Colonic mucosa (tissue), 4 donors: ENCODE measurements at regions not wholly inside any gene's neighbourhood (a gene's known extent, or its start where the extent isn't known, plus 50 kb on each side); places are given as distances from the start of the nearest gene placed in this dataset.

ENCODE experiments used
- DNase-seq: peaks from one replicate; pipeline ENCODE4 v3.0.0-alpha.2; 2020
- H3K27ac ChIP-seq: fragments of 200-600 bp; one replicate; pipeline ENCODE4 v1.8.0; 2021
- H3K27me3 ChIP-seq: fragments of 200-600 bp; one replicate; pipeline ENCODE4 v1.8.0; 2021
- H3K36me3 ChIP-seq: fragments of 200-600 bp; one replicate; pipeline ENCODE4 v1.8.0; 2021
- H3K4me1 ChIP-seq: fragments of 200-600 bp; one replicate; pipeline ENCODE4 v1.8.0; 2021; ENCODE audit warnings: mild to moderate bottlenecking
- H3K4me3 ChIP-seq: fragments of 200-600 bp; one replicate; pipeline ENCODE4 v1.8.0; 2021
- H3K9ac ChIP-seq, 2 donors: one replicate each; pipeline ENCODE4 v1.7.0; 2013; ENCODE audit warnings: control low read depth in 2 of 2, low read depth in 2 of 2, low read length in 2 of 2
- H3K9me3 ChIP-seq: fragments of 200-600 bp; one replicate; pipeline ENCODE4 v1.8.0; 2021
- intact Hi-C: fragments of 100-400 bp; cut with DNase I; formaldehyde crosslinking; loops from one replicate; pipeline ENCODE4 v1.14.1; 2022
- TF ChIP-seq, protein P1 (sequence below): fragments of 200-600 bp; IDR thresholded peaks from one replicate; pipeline ENCODE4 v1.8.0; 2022; ENCODE audit warnings: antibody characterized with exemption, mild to moderate bottlenecking
- donor health status: healthy.
- donor health status: DM: no; HTN: no; CAD: no.
- donor health status: DM: no; HTN: no; CAD: no.

GRCh38 chr2:4673025-4673489, 969.7 kb downstream of the DCDC2C start:
- Histone ChIP-seq H3K4me1 (no peaks in the 10 kb centered on the region), H3K4me3 (no peak overlapping the region), H3K27ac (no peak overlapping the region), H3K9me3 (no peaks in the 10 kb centered on the region), H3K9ac (no peak overlapping the region), H3K27me3 (no peaks in the 10 kb centered on the region), H3K36me3 (no peaks in the 10 kb centered on the region)
- TF ChIP-seq, protein P1, sequence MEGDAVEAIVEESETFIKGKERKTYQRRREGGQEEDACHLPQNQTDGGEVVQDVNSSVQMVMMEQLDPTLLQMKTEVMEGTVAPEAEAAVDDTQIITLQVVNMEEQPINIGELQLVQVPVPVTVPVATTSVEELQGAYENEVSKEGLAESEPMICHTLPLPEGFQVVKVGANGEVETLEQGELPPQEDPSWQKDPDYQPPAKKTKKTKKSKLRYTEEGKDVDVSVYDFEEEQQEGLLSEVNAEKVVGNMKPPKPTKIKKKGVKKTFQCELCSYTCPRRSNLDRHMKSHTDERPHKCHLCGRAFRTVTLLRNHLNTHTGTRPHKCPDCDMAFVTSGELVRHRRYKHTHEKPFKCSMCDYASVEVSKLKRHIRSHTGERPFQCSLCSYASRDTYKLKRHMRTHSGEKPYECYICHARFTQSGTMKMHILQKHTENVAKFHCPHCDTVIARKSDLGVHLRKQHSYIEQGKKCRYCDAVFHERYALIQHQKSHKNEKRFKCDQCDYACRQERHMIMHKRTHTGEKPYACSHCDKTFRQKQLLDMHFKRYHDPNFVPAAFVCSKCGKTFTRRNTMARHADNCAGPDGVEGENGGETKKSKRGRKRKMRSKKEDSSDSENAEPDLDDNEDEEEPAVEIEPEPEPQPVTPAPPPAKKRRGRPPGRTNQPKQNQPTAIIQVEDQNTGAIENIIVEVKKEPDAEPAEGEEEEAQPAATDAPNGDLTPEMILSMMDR: no peak
- intact Hi-C loops: no loop called here
- no peak for DNase-seq

- no peaks in the 10 kb centered on the region for H3K27me3 ChIP-seq
- intact Hi-C loops: no loop called here
- DNase-seq: no peak
- H3K27ac ChIP-seq: no peak overlapping the region
- no peak overlapping the region for H3K9ac ChIP-seq
- TF ChIP-seq, protein P1: no peak
- H3K36me3 ChIP-seq: no peaks in the 10 kb centered on the region
- no peak overlapping the region for H3K4me3 ChIP-seq
- no peaks in the 10 kb centered on the region for H3K4me1 ChIP-seq
- H3K9me3 ChIP-seq: no peaks in the 10 kb centered on the region
These were observed 970.6 kb downstream of the DCDC2C start for GRCh38 chr2:4674007-4674406.

DNA sequence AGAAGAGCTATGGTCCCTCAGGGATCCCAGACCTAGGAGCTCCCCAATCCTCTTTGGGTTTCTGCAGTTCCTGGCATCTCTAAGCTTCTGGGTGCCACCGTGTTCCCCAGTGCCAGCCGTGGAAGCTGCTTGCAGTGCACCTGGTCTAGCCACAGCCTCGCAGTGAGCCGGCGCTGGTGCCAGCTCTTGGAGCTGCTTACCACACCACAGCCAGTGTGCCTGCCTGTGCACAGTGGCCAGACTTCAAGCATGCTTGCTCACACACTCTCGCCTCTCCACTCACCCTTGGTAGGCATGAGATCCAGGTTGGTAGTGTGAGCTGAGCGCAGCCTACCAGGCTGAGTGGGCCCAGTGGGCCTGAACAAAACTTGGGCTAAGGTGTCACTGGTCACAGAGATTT, 971.9 kb downstream of the DCDC2C start:
- H3K4me3 ChIP-seq: no peak overlapping the region
- H3K9me3 ChIP-seq: no peaks in the 10 kb centered on the region
- no peak overlapping the region for H3K9ac ChIP-seq
- TF ChIP-seq, protein P1: no peak
- intact Hi-C loops: no loop called here
- H3K36me3 ChIP-seq: no peaks in the 10 kb centered on the region
- no peaks in the 10 kb centered on the region for H3K4me1 ChIP-seq
- H3K27me3 ChIP-seq: no peaks in the 10 kb centered on the region
- DNase-seq: no peak
- no peak overlapping the region for H3K27ac ChIP-seq

DNA sequence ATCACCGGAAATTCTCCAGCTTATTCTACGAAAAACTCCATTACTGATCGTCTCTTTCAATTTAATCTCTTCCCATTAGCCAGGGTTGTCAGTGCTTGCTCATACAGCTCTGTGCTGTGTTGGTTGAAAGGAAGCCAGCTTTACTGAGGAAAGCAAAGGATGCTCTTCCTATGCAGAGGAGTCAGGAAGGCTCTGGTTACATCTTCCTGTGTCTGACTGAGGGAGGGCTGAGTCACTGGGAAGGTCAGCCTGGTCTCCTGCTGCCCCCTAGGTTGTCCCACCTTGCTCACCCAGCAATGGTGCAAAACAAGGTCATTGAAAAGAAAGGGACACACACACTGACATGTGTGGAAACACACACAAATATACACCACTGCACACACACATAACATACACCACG, 975.6 kb downstream of the DCDC2C start:
- H3K27me3 ChIP-seq: no peaks in the 10 kb centered on the region
- no peak overlapping the region for H3K27ac ChIP-seq
- no peaks in the 10 kb centered on the region for H3K9me3 ChIP-seq
- no peak overlapping the region for H3K9ac ChIP-seq
- no peaks in the 10 kb centered on the region for H3K36me3 ChIP-seq
- H3K4me1 ChIP-seq: no peaks in the 10 kb centered on the region
- no peak for DNase-seq
- TF ChIP-seq, protein P1: no peak
- H3K4me3 ChIP-seq: no peak overlapping the region
- intact Hi-C loops: no loop called here

- H3K4me1 ChIP-seq: no peaks in the 10 kb centered on the region
- H3K9ac ChIP-seq: no peak overlapping the region
- intact Hi-C loops: no loop called here
- no peaks in the 10 kb centered on the region for H3K36me3 ChIP-seq
- TF ChIP-seq, protein P1: no peak
- no peaks in the 10 kb centered on the region for H3K27me3 ChIP-seq
- no peak for DNase-seq
- no peak overlapping the region for H3K27ac ChIP-seq
- H3K4me3 ChIP-seq: no peak overlapping the region
- H3K9me3 ChIP-seq: no peaks in the 10 kb centered on the region
These were observed 976.0 kb downstream of the DCDC2C start for GRCh38 chr2:4679391-4679790.

GRCh38 chr2:4684921-4685320, 981.5 kb downstream of the DCDC2C start:
- TF ChIP-seq, protein P1: no peak
- DNase-seq: no peak
- no peak overlapping the region for H3K27ac ChIP-seq
- no peaks in the 10 kb centered on the region for H3K36me3 ChIP-seq
- intact Hi-C loops: no loop called here
- H3K4me1 ChIP-seq: no peaks in the 10 kb centered on the region
- no peaks in the 10 kb centered on the region for H3K9me3 ChIP-seq
- no peak overlapping the region for H3K9ac ChIP-seq
- H3K4me3 ChIP-seq: no peak overlapping the region
- H3K27me3 ChIP-seq: no peaks in the 10 kb centered on the region
